HFF-Myc (cell line): ENCODE measurements at regions not wholly inside any gene's neighbourhood (a gene's known extent, or its start where the extent isn't known, plus 50 kb on each side); places are given as distances from the start of the nearest gene placed in this dataset.

Experiments
- DNase-seq: peaks from one replicate; pipeline ENCODE4 v3.0.0-alpha.2; 2011; ENCODE audit warnings: low read depth; ENCODE audit errors: extremely low read depth
- H3K4me3 ChIP-seq: replicated peaks from 2 replicates; pipeline ENCODE4 v1.5.1; 2011; ENCODE audit warnings: low read depth, mild to moderate bottlenecking, control low read depth, low read length
- TF ChIP-seq, protein P1 (sequence below): IDR thresholded peaks from 2 replicates; pipeline ENCODE4 v1.5.1; 2012; ENCODE audit warnings: mild to moderate bottlenecking, low read depth, low read length, control low read depth; ENCODE audit errors: missing control alignments

DNA sequence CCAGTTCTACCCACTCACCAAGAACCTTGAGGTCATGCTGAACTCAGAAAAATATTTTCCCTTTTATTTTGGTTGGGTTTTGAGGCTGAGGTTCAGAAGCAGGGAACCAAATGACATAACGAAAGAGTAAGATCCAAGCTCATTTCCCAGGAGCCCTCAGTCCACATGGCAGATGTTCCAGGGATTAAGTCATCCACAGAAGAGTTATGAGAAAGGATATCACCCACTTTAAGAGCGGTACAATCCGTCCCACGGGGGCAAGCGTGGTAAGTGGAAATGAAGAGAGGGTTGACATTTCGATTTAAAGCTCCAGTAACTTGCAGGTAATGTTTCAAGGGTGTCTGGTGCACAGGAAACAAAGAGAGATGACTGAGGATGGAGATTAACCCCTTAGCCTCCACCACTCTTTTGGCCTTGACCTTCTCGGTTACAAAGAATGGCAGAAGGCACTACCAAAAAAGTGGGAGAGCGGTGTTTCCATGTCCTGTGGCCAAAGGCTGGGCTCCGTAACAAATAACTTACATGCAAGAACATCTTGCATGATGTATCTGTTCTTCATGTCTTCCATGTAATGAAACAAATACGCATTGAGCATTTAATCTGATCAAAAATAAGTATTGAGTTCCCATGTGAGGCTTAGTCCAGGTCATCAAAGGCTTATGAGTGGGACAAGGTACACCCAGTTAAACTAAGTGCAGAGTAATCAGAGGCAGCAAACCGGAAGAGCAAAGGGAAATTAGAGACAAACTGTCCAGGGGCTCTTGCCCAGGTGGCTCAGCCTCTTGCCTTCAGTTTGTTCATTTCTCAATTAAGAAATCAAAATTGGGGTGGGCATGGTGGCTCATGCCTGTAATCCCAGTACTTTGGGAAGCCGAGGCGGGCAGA, 241.4 kb downstream of the TOMM20 start:
- TF ChIP-seq, protein P1, sequence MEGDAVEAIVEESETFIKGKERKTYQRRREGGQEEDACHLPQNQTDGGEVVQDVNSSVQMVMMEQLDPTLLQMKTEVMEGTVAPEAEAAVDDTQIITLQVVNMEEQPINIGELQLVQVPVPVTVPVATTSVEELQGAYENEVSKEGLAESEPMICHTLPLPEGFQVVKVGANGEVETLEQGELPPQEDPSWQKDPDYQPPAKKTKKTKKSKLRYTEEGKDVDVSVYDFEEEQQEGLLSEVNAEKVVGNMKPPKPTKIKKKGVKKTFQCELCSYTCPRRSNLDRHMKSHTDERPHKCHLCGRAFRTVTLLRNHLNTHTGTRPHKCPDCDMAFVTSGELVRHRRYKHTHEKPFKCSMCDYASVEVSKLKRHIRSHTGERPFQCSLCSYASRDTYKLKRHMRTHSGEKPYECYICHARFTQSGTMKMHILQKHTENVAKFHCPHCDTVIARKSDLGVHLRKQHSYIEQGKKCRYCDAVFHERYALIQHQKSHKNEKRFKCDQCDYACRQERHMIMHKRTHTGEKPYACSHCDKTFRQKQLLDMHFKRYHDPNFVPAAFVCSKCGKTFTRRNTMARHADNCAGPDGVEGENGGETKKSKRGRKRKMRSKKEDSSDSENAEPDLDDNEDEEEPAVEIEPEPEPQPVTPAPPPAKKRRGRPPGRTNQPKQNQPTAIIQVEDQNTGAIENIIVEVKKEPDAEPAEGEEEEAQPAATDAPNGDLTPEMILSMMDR, result no peak
- DNase-seq, result no peak

DNA sequence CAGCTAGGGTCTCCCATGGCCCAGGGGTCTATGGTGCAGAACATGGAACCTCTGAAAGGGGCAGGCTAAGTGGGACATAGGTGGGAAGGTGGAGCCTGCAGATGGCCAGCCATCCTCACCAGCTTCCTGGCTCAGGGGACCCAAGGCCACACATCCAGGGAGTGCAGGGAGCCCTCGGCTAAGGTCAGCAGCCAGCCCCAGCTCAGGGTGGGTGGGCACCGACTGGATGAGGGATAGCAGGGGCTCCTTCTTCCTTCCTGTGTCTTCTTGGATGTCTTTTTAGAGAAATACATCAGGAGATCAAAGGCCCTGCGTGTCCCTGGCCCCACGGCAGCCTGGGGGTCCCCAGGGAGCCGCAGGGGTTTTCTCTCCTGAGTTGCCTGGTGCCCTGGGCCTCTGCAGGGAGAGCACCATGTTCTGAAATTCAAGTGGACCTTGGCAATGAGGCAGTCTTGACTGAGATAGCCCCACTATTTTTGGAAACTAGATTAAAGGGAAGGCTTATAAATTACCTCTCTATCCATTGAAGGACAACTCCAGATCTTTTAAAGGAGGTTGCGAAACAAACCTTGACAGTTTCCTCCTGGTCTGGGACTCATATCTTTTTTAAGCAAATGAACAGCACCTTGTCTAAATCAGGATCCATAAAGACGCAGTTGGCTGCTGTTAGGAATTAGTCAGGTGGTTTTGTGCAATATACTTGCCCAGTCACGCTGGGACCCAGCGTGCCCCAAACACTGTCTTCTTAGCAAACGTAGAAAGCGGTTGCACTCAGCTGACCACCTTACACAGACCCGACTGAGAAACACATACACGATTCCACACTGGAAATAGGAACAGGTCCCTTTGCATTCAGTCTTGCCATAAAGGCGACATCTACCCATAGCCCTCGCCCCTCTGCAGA, 242.3 kb downstream of the TOMM20 start:
- no peak for DNase-seq
- H3K4me3 ChIP-seq, result no peak overlapping the region
- TF ChIP-seq, protein P1, result no peak

More for the DNA sequence above, 241.4 kb downstream of the TOMM20 start:
- no peak overlapping the region for H3K4me3 ChIP-seq

DNA sequence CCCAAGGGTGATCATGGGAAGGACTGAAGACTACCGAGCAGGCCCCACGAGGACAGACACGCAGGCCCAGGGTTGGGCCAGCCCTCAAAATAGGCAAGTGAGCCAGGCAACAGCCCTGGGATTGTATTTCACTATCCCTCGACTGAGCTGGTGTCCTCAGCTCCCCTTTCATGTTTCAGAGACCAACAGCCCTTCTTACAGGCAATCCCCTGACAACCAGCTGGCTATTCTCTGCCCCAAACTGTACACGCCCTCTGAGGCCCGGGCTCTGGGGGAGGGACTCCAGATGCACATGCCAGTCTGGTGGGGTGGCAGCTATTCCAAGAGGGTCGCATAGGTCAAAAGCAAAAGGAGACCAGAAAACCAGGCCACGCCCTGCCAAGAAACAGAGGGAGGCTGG, 243.0 kb downstream of the TOMM20 start:
- DNase-seq, result no peak
- TF ChIP-seq, protein P1, result no peak
- no peak overlapping the region for H3K4me3 ChIP-seq

DNA sequence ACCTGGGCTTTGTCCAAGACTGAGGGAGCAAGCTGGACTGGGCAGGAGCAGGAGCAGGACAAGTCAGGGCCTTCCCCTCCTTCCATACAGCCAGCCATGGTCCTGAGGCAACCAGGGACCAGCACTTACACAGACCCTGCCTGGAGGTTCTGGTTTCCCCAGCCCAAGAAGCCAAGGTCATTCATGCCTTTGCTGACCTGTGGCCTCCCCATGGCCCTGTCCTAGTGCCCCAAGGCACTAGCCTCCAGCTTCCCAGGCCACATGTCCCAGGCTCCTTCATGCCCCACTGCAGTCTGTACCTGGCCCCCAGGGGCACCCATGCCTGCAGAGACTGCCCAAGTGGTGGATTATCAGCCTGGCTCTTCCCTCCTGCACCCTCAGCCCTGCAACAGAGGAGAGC, 243.9 kb downstream of the TOMM20 start:
- no peak for DNase-seq
- TF ChIP-seq, protein P1, result no peak
- H3K4me3 ChIP-seq, result no peak overlapping the region

DNA sequence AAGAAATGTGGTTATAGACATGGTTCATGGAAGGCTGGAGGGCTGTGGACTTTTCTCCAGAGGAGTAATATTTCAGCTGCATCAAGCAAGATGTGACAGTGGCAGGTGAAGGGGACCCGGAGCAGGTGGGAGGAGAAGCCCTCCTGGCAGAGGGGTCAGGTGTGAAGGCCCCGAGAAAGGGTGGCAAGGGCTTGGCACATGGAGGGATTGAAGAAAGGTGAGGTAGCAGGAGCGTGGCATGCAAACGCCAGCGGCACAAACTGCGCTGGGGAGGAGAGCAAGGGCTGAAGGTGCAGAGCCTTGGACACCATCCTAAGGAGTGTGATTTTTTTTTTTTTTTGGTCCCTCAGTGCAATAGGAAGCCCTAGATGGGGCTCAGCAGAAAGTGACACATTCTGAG, 244.6 kb downstream of the TOMM20 start:
- H3K4me3 ChIP-seq, result no peak overlapping the region
- TF ChIP-seq, protein P1, result no peak
- no peak for DNase-seq

DNA sequence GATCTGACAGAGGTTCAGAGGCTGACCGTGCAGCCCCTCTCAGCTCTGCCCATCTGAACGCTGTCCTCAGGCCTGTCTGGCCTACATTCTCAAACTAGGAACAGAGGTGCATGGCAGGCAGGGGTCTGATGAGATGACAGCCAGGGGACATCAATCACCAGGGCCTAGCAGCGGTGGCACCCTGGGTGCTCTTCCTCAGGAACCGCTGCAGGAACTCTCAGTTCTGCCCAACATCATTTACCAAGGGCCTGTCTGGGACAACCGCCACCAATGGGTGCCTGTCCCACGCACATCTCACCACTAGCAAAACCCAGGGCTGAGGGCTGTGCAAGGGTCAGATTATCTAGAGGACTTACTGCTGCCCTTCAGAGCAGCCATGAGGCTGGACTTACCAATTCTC, 245.7 kb downstream of the TOMM20 start:
- H3K4me3 ChIP-seq, result no peak overlapping the region
- TF ChIP-seq, protein P1, result no peak
- no peak for DNase-seq
